ENCODE measurements at regions not wholly inside any gene's neighbourhood (a gene's known extent, or its start where the extent isn't known, plus 50 kb on each side); places are given as distances from the start of the nearest gene placed in this dataset.

- H3K36me3 ChIP-seq (ENCODE audit: control insufficient read depth in 5 of 5, insufficient read depth in 5 of 5, low read length in 5 of 5): no peaks in the 10 kb centered on the region
- H3K27ac ChIP-seq (ENCODE audit: low read depth, low read length): no peak overlapping the region
- H3K9me3 ChIP-seq (ENCODE audit: control insufficient read depth in 5 of 5, low read length in 5 of 5): no peaks in the 10 kb centered on the region
- H3K9ac ChIP-seq (ENCODE audit: low read length in 5 of 5): no peak overlapping the region
- H3K4me3 ChIP-seq (ENCODE audit: low read depth in 1 of 5, low read length in 5 of 5): no peak overlapping the region
- H3K4me1 ChIP-seq (ENCODE audit: control insufficient read depth in 5 of 5, insufficient read depth in 5 of 5, low read length in 5 of 5): peaks cover 0 to 20% (median 16%) of the 10 kb centered on the region in 5 donors
- H3K27me3 ChIP-seq (ENCODE audit: control insufficient read depth in 5 of 5, insufficient read depth in 4 of 5, low read length in 5 of 5): no peaks in the 10 kb centered on the region
Measured at GRCh38 chr3:159829539-159830227, 159.0 kb upstream of the IL12A start.

GRCh38 chr3:159830523-159831154 lies 158.0 kb upstream of the IL12A start:
- Histone ChIP-seq H3K4me3 (ENCODE audit: low read depth in 1 of 5, low read length in 5 of 5) (no peak overlapping the region), H3K36me3 (ENCODE audit: control insufficient read depth in 5 of 5, insufficient read depth in 5 of 5, low read length in 5 of 5) (no peaks in the 10 kb centered on the region), H3K4me1 (ENCODE audit: control insufficient read depth in 5 of 5, insufficient read depth in 5 of 5, low read length in 5 of 5) (peaks cover 0 to 18% (median 16%) of the 10 kb centered on the region in 5 donors), H3K27ac (ENCODE audit: low read depth, low read length) (no peak overlapping the region), H3K9ac (ENCODE audit: low read length in 5 of 5) (no peak overlapping the region), H3K27me3 (ENCODE audit: control insufficient read depth in 5 of 5, insufficient read depth in 4 of 5, low read length in 5 of 5) (no peaks in the 10 kb centered on the region), H3K9me3 (ENCODE audit: control insufficient read depth in 5 of 5, low read length in 5 of 5) (no peaks in the 10 kb centered on the region)

GRCh38 chr3:159831466-159831865 lies 157.2 kb upstream of the IL12A start:
- H3K9ac ChIP-seq (ENCODE audit: low read length in 5 of 5): no peak overlapping the region
- no peaks in the 10 kb centered on the region for H3K27me3 ChIP-seq (ENCODE audit: control insufficient read depth in 5 of 5, insufficient read depth in 4 of 5, low read length in 5 of 5)
- H3K27ac ChIP-seq (ENCODE audit: low read depth, low read length): no peak overlapping the region
- H3K4me1 ChIP-seq (ENCODE audit: control insufficient read depth in 5 of 5, insufficient read depth in 5 of 5, low read length in 5 of 5): peaks cover 0 to 20% (median 17%) of the 10 kb centered on the region in 5 donors
- no peak overlapping the region for H3K4me3 ChIP-seq (ENCODE audit: low read depth in 1 of 5, low read length in 5 of 5)
- no peaks in the 10 kb centered on the region for H3K9me3 ChIP-seq (ENCODE audit: control insufficient read depth in 5 of 5, low read length in 5 of 5)
- no peaks in the 10 kb centered on the region for H3K36me3 ChIP-seq (ENCODE audit: control insufficient read depth in 5 of 5, insufficient read depth in 5 of 5, low read length in 5 of 5)

GRCh38 chr3:159832024-159832423 lies 156.6 kb upstream of the IL12A start:
- no peaks in the 10 kb centered on the region for H3K9me3 ChIP-seq (ENCODE audit: control insufficient read depth in 5 of 5, low read length in 5 of 5)
- no peak overlapping the region for H3K27ac ChIP-seq (ENCODE audit: low read depth, low read length)

GRCh38 chr3:159835126-159835525 lies 153.5 kb upstream of the IL12A start:
- Histone ChIP-seq H3K27me3 (ENCODE audit: control insufficient read depth in 5 of 5, insufficient read depth in 4 of 5, low read length in 5 of 5) (no peaks in the 10 kb centered on the region), H3K36me3 (ENCODE audit: control insufficient read depth in 5 of 5, insufficient read depth in 5 of 5, low read length in 5 of 5) (no peaks in the 10 kb centered on the region), H3K4me1 (ENCODE audit: control insufficient read depth in 5 of 5, insufficient read depth in 5 of 5, low read length in 5 of 5) (peaks cover 0 to 26% (median 10%) of the 10 kb centered on the region in 5 donors), H3K9ac (ENCODE audit: low read length in 5 of 5) (no peak overlapping the region), H3K9me3 (ENCODE audit: control insufficient read depth in 5 of 5, low read length in 5 of 5) (no peaks in the 10 kb centered on the region), H3K4me3 (ENCODE audit: low read depth in 1 of 5, low read length in 5 of 5) (no peak overlapping the region), H3K27ac (ENCODE audit: low read depth, low read length) (no peak overlapping the region)

More at GRCh38 chr3:159832024-159832423, 156.6 kb upstream of the IL12A start:
- Histone ChIP-seq H3K27me3 (ENCODE audit: control insufficient read depth in 5 of 5, insufficient read depth in 4 of 5, low read length in 5 of 5) (no peaks in the 10 kb centered on the region), H3K4me1 (ENCODE audit: control insufficient read depth in 5 of 5, insufficient read depth in 5 of 5, low read length in 5 of 5) (peaks cover 0 to 22% (median 19%) of the 10 kb centered on the region in 5 donors), H3K4me3 (ENCODE audit: low read depth in 1 of 5, low read length in 5 of 5) (no peak overlapping the region), H3K9ac (ENCODE audit: low read length in 5 of 5) (no peak overlapping the region), H3K36me3 (ENCODE audit: control insufficient read depth in 5 of 5, insufficient read depth in 5 of 5, low read length in 5 of 5) (no peaks in the 10 kb centered on the region)

GRCh38 chr3:159837725-159838124 lies 150.9 kb upstream of the IL12A start:
- H3K36me3 ChIP-seq (ENCODE audit: control insufficient read depth in 5 of 5, insufficient read depth in 5 of 5, low read length in 5 of 5): no peaks in the 10 kb centered on the region
- H3K9ac ChIP-seq (ENCODE audit: low read length in 5 of 5): no peak overlapping the region
- H3K4me3 ChIP-seq (ENCODE audit: low read depth in 1 of 5, low read length in 5 of 5): no peak overlapping the region
- no peaks in the 10 kb centered on the region for H3K27me3 ChIP-seq (ENCODE audit: control insufficient read depth in 5 of 5, insufficient read depth in 4 of 5, low read length in 5 of 5)
- peaks cover 0 to 26% (median 13%) of the 10 kb centered on the region in 5 donors for H3K4me1 ChIP-seq (ENCODE audit: control insufficient read depth in 5 of 5, insufficient read depth in 5 of 5, low read length in 5 of 5)
- peak overlapping the region; percentile 66 for H3K27ac ChIP-seq (ENCODE audit: low read depth, low read length)
- H3K9me3 ChIP-seq (ENCODE audit: control insufficient read depth in 5 of 5, low read length in 5 of 5): no peaks in the 10 kb centered on the region

- Histone ChIP-seq H3K9ac (ENCODE audit: low read length in 5 of 5) (no peak overlapping the region), H3K4me3 (ENCODE audit: low read depth in 1 of 5, low read length in 5 of 5) (no peak overlapping the region), H3K9me3 (ENCODE audit: control insufficient read depth in 5 of 5, low read length in 5 of 5) (no peaks in the 10 kb centered on the region), H3K27me3 (ENCODE audit: control insufficient read depth in 5 of 5, insufficient read depth in 4 of 5, low read length in 5 of 5) (no peaks in the 10 kb centered on the region), H3K4me1 (ENCODE audit: control insufficient read depth in 5 of 5, insufficient read depth in 5 of 5, low read length in 5 of 5) (peaks cover 0 to 28% (median 13%) of the 10 kb centered on the region in 5 donors), H3K36me3 (ENCODE audit: control insufficient read depth in 5 of 5, insufficient read depth in 5 of 5, low read length in 5 of 5) (no peaks in the 10 kb centered on the region), H3K27ac (ENCODE audit: low read depth, low read length) (peak overlapping the region; percentile 27)
Measured at GRCh38 chr3:159838938-159839337, 149.7 kb upstream of the IL12A start.

GRCh38 chr3:159839561-159840379 lies 148.9 kb upstream of the IL12A start, which contains the start of gene SCHIP1:
SCHIP1 (plus strand) TSS chr3:159839861.
- Histone ChIP-seq H3K4me3 (ENCODE audit: low read depth in 1 of 5, low read length in 5 of 5) (no peak within 1 kb of the TSS), H3K9me3 (ENCODE audit: control insufficient read depth in 5 of 5, low read length in 5 of 5) (no peaks in the 10 kb centered on the region), H3K9ac (ENCODE audit: low read length in 5 of 5) (no peak within 1 kb of the TSS), H3K27me3 (ENCODE audit: control insufficient read depth in 5 of 5, insufficient read depth in 4 of 5, low read length in 5 of 5) (no peaks in the 10 kb centered on the region), H3K4me1 (ENCODE audit: control insufficient read depth in 5 of 5, insufficient read depth in 5 of 5, low read length in 5 of 5) (peaks cover 0 to 36% (median 16%) of the 10 kb centered on the region in 5 donors), H3K36me3 (ENCODE audit: control insufficient read depth in 5 of 5, insufficient read depth in 5 of 5, low read length in 5 of 5) (no peaks in the 10 kb centered on the region), H3K27ac (ENCODE audit: low read depth, low read length) (peak within 1 kb of the TSS; percentile 27)

GRCh38 chr3:159840703-159841299 lies 147.8 kb upstream of the IL12A start:
- no peaks in the 10 kb centered on the region for H3K27me3 ChIP-seq (ENCODE audit: control insufficient read depth in 5 of 5, insufficient read depth in 4 of 5, low read length in 5 of 5)
- peaks cover 0 to 39% (median 17%) of the 10 kb centered on the region in 5 donors for H3K4me1 ChIP-seq (ENCODE audit: control insufficient read depth in 5 of 5, insufficient read depth in 5 of 5, low read length in 5 of 5)
- no peaks in the 10 kb centered on the region for H3K9me3 ChIP-seq (ENCODE audit: control insufficient read depth in 5 of 5, low read length in 5 of 5)
- H3K36me3 ChIP-seq (ENCODE audit: control insufficient read depth in 5 of 5, insufficient read depth in 5 of 5, low read length in 5 of 5): no peaks in the 10 kb centered on the region
- H3K4me3 ChIP-seq (ENCODE audit: low read depth in 1 of 5, low read length in 5 of 5): no peak overlapping the region
- H3K9ac ChIP-seq (ENCODE audit: low read length in 5 of 5): no peak overlapping the region
- no peak overlapping the region for H3K27ac ChIP-seq (ENCODE audit: low read depth, low read length)
